PC-9 (cell line): ENCODE measurements at regions not wholly inside any gene's neighbourhood (a gene's known extent, or its start where the extent isn't known, plus 50 kb on each side); places are given as distances from the start of the nearest gene placed in this dataset.

Source experiments
- EZH2 ChIP-seq: fragments of 200-600 bp; sonication (generic); IDR thresholded peaks from 2 replicates; pipeline ENCODE4 v1.8.0; 2017; ENCODE audit warnings: antibody characterized with exemption, low read depth
- TF ChIP-seq, protein P1 (sequence below): fragments of 200-600 bp; sonication (generic); conservative IDR thresholded peaks from 2 replicates; pipeline ENCODE4 v1.6.1; 2017; ENCODE audit warnings: mixed run types, antibody characterized with exemption, mild to moderate bottlenecking, moderate library complexity

DNA sequence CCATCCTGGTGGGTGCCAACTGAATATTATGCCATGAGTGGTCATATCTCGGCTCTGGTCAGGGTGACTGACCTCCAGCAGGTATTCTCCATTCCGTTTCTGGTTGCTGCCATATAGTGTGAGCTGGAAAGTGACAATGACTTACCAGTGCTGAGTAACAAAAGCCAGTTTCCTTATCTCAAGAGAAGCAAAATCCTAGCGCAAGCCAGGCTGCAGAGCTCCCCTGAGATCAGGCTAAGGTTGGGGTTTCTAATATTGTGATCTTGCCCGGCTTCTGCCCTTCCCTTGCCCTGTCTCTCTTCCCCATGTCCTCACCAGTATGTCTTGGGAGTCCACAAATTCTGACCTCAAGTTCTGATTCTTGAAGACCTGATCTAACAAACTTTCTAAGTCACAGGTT lies 271.3 kb upstream of the SPTLC3 start:
- TF ChIP-seq, protein P1, sequence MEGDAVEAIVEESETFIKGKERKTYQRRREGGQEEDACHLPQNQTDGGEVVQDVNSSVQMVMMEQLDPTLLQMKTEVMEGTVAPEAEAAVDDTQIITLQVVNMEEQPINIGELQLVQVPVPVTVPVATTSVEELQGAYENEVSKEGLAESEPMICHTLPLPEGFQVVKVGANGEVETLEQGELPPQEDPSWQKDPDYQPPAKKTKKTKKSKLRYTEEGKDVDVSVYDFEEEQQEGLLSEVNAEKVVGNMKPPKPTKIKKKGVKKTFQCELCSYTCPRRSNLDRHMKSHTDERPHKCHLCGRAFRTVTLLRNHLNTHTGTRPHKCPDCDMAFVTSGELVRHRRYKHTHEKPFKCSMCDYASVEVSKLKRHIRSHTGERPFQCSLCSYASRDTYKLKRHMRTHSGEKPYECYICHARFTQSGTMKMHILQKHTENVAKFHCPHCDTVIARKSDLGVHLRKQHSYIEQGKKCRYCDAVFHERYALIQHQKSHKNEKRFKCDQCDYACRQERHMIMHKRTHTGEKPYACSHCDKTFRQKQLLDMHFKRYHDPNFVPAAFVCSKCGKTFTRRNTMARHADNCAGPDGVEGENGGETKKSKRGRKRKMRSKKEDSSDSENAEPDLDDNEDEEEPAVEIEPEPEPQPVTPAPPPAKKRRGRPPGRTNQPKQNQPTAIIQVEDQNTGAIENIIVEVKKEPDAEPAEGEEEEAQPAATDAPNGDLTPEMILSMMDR, result no peak
- no peak for TF ChIP-seq EZH2
